Gastroesophageal sphincter (tissue), 4 donors: ENCODE measurements at regions not wholly inside any gene's neighbourhood (a gene's known extent, or its start where the extent isn't known, plus 50 kb on each side); places are given as distances from the start of the nearest gene placed in this dataset.

Source experiments
- ATAC-seq: fragments of 150-250 bp; one replicate; pipeline ENCODE4 v1.9.1; 2016; ENCODE audit warnings: mild to moderate bottlenecking, moderate library complexity
- H3K27ac ChIP-seq, 4 donors: fragments of 200-600 bp; sonication (generic) in 3 of 4; 1 replicate in 3 of 4; 2 replicates in 1 of 4; pipeline ENCODE4 v1.5.1; 2016 to 2019
- H3K27me3 ChIP-seq: fragments of 200-600 bp; sonication (generic); one replicate; pipeline ENCODE4 v1.5.1; 2019
- H3K36me3 ChIP-seq, 2 donors: fragments of 200-600 bp; sonication (generic); one replicate each; pipeline ENCODE4 v1.5.1; 2019; ENCODE audit warnings: control low read depth in 1 of 2
- H3K4me1 ChIP-seq, 3 donors: fragments of 200-600 bp; sonication (generic); 1 replicate in 2 of 3; 2 replicates in 1 of 3; pipeline ENCODE4 v1.5.1; 2016 to 2019; ENCODE audit warnings: control low read depth in 2 of 3
- H3K4me3 ChIP-seq, 2 donors: fragments of 200-600 bp; sonication (generic); one replicate each; pipeline ENCODE4 v1.5.1; 2019; ENCODE audit warnings: mild to moderate bottlenecking in 1 of 2, moderate library complexity in 1 of 2
- H3K9me3 ChIP-seq, 3 donors: fragments of 200-600 bp; sonication (generic); one replicate each; pipeline ENCODE4 v1.5.1; 2017 to 2019; ENCODE audit warnings: control low read depth in 2 of 3
- CTCF ChIP-seq, 4 experiments: fragments of 200-600 bp in 2 of 4; fragments of 450-650 bp in 2 of 4; sonication (generic) in 1 of 4; IDR thresholded peaks; one replicate each; pipeline ENCODE4 v1.5.1; 2017 to 2019; ENCODE audit warnings: antibody characterized with exemption in 4 of 4, mild to moderate bottlenecking in 2 of 4, moderate library complexity in 2 of 4
- EP300 ChIP-seq: sonication (generic); formaldehyde crosslinking; IDR thresholded peaks from one replicate; pipeline ENCODE4 v1.6.1; 2017; ENCODE audit warnings: antibody characterized with exemption, mild to moderate bottlenecking
- POLR2A ChIP-seq, 2 donors: fragments of 450-650 bp; IDR thresholded peaks; one replicate each; pipeline ENCODE4 v1.6.1; 2017; ENCODE audit warnings: antibody characterized with exemption in 2 of 2, mild to moderate bottlenecking in 2 of 2, moderate library complexity in 1 of 2
- POLR2AphosphoS5 ChIP-seq: sonication (generic); formaldehyde crosslinking; IDR thresholded peaks from one replicate; pipeline ENCODE4 v1.6.1; 2017; ENCODE audit warnings: antibody characterized with exemption
- whole genome bisulfite sequencing, 2 donors: methylation state at CpG; one replicate each; pipeline ENCODE4 v1.1.5; 2018; ENCODE audit warnings: low coverage in 1 of 2; 5-methylcytosine and 5-hydroxymethylcytosine counted together

- Histone ChIP-seq H3K4me1 (no peaks in the 10 kb centered on the region), H3K27ac (no peak overlapping the region), H3K9me3 (no peaks in the 10 kb centered on the region), H3K4me3 (no peak overlapping the region), H3K27me3 (no peaks in the 10 kb centered on the region), H3K36me3 (no peaks in the 10 kb centered on the region)
- no peak for ATAC-seq
- TF ChIP-seq EP300 (no peak), CTCF (IDR thresholded peaks at IDR 0.05) (no peak), POLR2A (IDR thresholded peaks at IDR 0.05) (no peak), POLR2AphosphoS5 (no peak)
- 93 to 100% methylated on average over 3 to 4 of the region's 4 CpGs for WGBS, 2 donors
These were observed 727.6 kb downstream of the TRAM1L1 start for GRCh38 chr4:116357758-116358157.

GRCh38 chr4:116346750-116347149, 738.6 kb downstream of the TRAM1L1 start:
- H3K4me1 ChIP-seq: no peaks in the 10 kb centered on the region
- WGBS, 2 donors: 41 to 57% methylated on average over 1 of the region's 1 CpG
- no peaks in the 10 kb centered on the region for H3K9me3 ChIP-seq
- TF ChIP-seq POLR2AphosphoS5 (no peak), CTCF (IDR thresholded peaks at IDR 0.05) (no peak), POLR2A (IDR thresholded peaks at IDR 0.05) (no peak), EP300 (no peak)
- no peaks in the 10 kb centered on the region for H3K36me3 ChIP-seq
- no peak overlapping the region for H3K27ac ChIP-seq
- ATAC-seq: no peak
- no peaks in the 10 kb centered on the region for H3K27me3 ChIP-seq
- no peak overlapping the region for H3K4me3 ChIP-seq

GRCh38 chr4:116343809-116344208, 741.6 kb downstream of the TRAM1L1 start:
- no peak overlapping the region for H3K27ac ChIP-seq

GRCh38 chr4:116342143-116342542, 743.2 kb downstream of the TRAM1L1 start:
- Histone ChIP-seq H3K27ac (no peak overlapping the region), H3K9me3 (no peaks in the 10 kb centered on the region), H3K27me3 (no peaks in the 10 kb centered on the region), H3K36me3 (no peaks in the 10 kb centered on the region), H3K4me3 (no peak overlapping the region), H3K4me1 (no peaks in the 10 kb centered on the region)
- 63 to 86% methylated on average over 2 of the region's 2 CpGs for WGBS, 2 donors
- TF ChIP-seq POLR2AphosphoS5 (no peak), EP300 (no peak), CTCF (IDR thresholded peaks at IDR 0.05) (no peak), POLR2A (IDR thresholded peaks at IDR 0.05) (no peak)
- no peak for ATAC-seq

More at GRCh38 chr4:116343809-116344208, 741.6 kb downstream of the TRAM1L1 start:
- Histone ChIP-seq H3K36me3 (no peaks in the 10 kb centered on the region), H3K4me1 (no peaks in the 10 kb centered on the region), H3K27me3 (no peaks in the 10 kb centered on the region), H3K4me3 (no peak overlapping the region), H3K9me3 (no peaks in the 10 kb centered on the region)
- WGBS, 2 donors: 83 to 86% methylated on average over 2 of the region's 2 CpGs
- TF ChIP-seq CTCF (IDR thresholded peaks at IDR 0.05): no peak
- no peak for TF ChIP-seq POLR2A (IDR thresholded peaks at IDR 0.05)
- TF ChIP-seq EP300: no peak
- TF ChIP-seq POLR2AphosphoS5: no peak
- ATAC-seq: no peak

GRCh38 chr4:116332508-116332907, 752.9 kb downstream of the TRAM1L1 start:
- Histone ChIP-seq H3K27ac (no peak overlapping the region), H3K36me3 (no peaks in the 10 kb centered on the region), H3K27me3 (no peaks in the 10 kb centered on the region), H3K4me1 (no peaks in the 10 kb centered on the region), H3K4me3 (no peak overlapping the region), H3K9me3 (no peaks in the 10 kb centered on the region)
- ATAC-seq: no peak
- TF ChIP-seq EP300 (no peak), CTCF (IDR thresholded peaks at IDR 0.05) (no peak), POLR2A (IDR thresholded peaks at IDR 0.05) (no peak), POLR2AphosphoS5 (no peak)
